ENCODE measurements at regions not wholly inside any gene's neighbourhood (a gene's known extent, or its start where the extent isn't known, plus 50 kb on each side); places are given as distances from the start of the nearest gene placed in this dataset.

GRCh38 chr6:14501240-14501639 is 383.7 kb downstream of the CD83 start:
- TF ChIP-seq, protein P1, sequence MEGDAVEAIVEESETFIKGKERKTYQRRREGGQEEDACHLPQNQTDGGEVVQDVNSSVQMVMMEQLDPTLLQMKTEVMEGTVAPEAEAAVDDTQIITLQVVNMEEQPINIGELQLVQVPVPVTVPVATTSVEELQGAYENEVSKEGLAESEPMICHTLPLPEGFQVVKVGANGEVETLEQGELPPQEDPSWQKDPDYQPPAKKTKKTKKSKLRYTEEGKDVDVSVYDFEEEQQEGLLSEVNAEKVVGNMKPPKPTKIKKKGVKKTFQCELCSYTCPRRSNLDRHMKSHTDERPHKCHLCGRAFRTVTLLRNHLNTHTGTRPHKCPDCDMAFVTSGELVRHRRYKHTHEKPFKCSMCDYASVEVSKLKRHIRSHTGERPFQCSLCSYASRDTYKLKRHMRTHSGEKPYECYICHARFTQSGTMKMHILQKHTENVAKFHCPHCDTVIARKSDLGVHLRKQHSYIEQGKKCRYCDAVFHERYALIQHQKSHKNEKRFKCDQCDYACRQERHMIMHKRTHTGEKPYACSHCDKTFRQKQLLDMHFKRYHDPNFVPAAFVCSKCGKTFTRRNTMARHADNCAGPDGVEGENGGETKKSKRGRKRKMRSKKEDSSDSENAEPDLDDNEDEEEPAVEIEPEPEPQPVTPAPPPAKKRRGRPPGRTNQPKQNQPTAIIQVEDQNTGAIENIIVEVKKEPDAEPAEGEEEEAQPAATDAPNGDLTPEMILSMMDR (IDR thresholded peaks at IDR 0.05 in 4 of 5, conservative IDR thresholded peaks at IDR 0.05 in 1 of 5), result no peak
- TF ChIP-seq POLR2A (IDR thresholded peaks at IDR 0.05), result no peak
